ENCODE measurements at regions not wholly inside any gene's neighbourhood (a gene's known extent, or its start where the extent isn't known, plus 50 kb on each side); places are given as distances from the start of the nearest gene placed in this dataset.

DNA sequence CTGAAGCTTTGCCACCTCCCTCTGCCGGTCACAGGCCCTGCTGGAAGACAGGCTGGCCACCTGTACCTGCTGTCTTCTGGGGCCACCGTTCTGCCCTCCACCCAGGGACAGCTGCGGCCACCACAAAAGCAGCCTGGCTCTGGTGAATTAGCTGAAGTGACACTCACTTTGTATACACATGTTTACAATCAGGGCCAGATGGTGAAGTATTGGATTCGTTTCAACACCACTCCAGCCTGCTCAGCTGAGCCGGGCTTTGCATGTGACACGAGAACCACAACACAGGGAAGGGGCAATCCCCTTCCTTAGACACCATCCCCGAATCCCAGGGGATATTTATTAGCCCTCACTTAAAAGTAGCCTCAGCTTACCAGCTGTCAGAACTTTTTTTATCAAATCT lies 191.5 kb upstream of the RPL38 start:
- DNase-seq (ENCODE audit: low read depth in 2 of 2) = no peak

DNA sequence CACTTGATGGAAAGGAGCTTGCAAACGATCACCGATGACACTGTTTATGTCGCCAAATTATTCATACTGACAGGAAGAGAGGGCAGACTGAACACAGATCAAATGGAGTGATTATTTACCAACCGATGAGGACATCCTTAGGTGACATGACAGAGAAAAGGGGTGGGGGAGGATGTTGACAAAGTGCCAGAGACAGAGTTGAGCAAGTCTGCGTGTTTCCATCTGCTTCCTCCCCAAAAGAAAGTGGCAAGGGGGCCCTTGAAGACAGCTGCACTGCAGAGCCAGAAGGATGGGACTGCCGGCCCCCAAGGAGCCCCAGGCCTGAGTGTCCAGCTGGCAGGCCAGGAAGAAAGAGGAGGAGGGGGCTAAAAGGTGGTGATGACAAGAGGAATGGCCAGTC lies 191.0 kb upstream of the RPL38 start:
- DNase-seq (ENCODE audit: low read depth in 2 of 2) = peak in 1 of 2 donors; percentile 11

DNA sequence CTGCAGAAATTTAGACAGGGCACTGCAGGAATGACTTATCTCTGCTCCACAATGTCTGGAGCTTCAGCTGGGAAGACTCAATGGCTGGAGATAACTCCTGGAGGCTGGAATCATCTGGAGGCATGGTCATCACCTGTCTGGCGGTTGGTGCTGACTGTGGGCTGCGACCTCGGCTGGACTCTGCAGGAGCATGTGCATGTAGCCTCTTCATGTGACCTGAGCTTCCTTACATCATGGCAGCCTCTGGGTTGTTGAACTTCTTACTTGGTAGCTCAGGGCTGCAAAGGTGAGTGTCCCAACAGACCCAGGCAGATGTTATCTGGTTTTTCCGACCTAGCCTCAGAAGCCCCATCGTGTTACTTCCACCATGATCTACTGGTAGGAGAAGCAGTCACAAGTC lies 188.2 kb upstream of the RPL38 start:
- DNase-seq (ENCODE audit: low read depth in 2 of 2) = no peak

DNA sequence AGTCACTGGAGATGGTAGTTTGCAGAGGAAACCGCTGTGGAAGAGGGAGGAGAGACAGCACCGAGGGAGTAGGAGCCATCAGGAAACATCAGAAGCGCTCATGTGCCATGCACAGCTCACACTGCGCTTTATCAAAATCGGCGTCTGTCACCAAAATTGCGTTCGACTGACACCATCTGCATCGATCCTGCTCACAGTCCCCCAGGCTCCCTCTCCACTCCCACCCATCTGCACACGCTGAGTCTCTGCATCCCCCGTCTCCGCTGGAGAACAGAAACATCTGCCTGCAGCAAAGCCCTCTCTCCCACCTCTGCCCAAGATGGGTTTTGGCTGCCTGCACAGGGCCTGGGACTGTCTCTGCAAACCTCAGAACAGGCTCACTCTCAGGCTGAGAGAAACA lies 187.5 kb upstream of the RPL38 start:
- no peak for DNase-seq (ENCODE audit: low read depth in 2 of 2)

DNA sequence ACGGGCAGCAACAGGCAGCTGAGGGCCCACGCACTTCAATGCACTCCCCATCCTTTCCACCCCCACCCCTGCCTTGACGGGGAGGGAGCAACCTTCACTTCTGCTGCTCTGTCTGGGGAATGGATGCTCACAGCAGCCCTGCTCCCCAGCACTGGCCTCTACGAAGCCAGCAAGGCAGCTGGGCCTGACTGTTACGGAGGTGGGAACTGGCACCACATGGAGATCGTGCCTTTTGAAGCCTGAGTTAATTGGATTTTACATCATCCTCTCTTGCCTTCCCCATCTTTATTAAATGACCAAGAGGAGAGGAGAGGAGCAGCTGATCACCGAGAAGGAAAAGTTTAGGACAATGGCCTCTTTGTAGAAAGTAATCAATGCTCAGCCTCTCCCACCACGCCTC lies 187.0 kb upstream of the RPL38 start:
- no peak for DNase-seq (ENCODE audit: low read depth in 2 of 2)

DNA sequence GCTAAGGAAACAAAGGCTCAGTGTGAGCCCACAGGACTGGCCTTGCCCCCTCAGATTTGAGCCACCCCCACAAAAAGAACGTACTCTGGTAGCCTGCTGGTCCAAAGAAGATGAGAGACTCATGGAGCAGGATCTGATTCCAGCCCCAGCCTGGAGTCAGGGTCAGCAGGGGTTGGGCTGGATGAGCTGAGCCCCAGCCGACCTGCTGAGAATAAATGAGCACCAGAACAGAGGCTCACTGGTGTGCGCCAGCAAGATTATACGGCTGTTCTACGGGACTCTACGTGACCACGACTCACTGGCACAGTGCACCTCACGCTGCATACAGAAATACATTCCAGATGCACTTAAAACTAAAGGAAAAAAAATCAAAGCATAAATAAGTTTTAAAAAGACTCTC lies 186.0 kb upstream of the RPL38 start:
- DNase-seq (ENCODE audit: low read depth in 2 of 2) = no peak

DNA sequence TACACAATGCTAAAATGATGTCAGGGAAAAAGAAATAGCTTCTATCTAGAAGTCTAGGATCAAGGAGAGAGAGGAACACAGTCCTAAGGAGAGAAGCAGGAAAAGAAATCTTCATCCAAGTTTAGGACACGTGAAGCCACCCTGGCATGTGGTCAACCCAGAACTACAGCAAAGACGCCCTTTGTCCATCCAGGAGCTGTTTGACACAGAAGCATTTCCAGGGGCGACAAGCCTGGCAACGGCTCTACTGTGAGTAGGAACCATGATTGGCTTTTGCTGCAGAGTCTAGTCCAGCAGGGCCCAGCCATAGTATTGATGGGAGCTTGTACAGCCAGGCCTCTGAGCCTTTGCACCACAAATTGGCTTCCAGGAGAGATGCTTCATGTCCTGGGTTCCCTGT lies 185.4 kb upstream of the RPL38 start:
- no peak for DNase-seq (ENCODE audit: low read depth in 2 of 2)

DNA sequence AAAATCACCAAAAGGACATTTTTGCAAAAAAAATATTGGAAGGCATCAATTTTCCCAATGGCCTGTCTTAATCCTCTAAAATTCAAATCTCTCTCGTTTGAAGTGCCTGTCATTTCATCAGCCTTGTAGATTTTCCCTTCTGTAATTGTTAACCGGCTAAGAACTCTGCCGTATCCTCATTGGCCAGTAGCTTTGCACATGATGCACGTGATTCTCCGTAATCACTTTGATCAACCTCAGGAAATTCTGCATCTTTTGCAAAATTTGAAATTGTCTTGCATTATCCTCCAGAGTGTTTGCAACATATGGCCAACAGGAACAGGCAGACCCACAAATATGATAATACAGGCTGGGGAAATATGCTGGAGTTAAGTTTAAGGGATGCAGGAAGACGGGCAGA lies 184.2 kb upstream of the RPL38 start:
- DNase-seq (ENCODE audit: low read depth in 2 of 2) = no peak

DNA sequence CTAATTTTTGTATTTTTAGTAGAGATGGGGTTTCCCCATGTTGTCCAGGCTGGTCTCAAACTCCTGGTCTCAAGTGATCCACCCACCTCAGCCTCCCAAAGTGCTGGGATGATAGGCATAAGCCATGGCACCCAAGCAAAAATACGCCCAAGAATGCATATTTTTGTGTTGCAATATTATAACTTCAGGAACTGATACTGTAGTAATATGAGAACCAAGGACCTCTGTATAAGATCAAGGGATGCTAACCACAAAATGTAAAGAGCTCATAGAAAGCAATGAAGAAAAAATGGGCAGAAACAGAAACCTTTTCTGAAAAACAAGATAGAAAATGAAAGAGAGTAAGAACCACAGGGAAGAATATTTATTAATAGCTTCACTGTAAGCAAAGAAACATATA lies 183.6 kb upstream of the RPL38 start:
- DNase-seq (ENCODE audit: low read depth in 2 of 2) = no peak

DNA sequence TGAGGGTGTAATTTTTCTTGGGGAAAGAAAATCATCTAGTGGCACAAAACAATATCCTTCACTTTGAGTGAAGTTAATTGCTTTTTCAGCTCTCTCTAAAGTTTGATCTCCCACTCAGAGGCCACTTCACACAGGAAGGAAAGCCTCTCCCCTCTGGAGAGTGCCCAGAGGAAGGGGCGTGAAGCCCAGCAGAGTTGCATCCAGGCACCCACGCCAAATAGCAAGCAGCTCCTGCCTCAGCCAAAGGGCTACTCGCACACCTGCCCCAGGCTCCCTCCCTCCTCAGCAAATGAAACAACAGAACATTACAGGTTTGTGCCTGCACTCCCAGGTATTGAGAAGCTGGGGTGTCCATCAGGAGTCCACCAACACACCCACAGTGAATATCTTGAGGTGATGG lies 183.0 kb upstream of the RPL38 start:
- DNase-seq (ENCODE audit: low read depth in 2 of 2) = no peak

DNA sequence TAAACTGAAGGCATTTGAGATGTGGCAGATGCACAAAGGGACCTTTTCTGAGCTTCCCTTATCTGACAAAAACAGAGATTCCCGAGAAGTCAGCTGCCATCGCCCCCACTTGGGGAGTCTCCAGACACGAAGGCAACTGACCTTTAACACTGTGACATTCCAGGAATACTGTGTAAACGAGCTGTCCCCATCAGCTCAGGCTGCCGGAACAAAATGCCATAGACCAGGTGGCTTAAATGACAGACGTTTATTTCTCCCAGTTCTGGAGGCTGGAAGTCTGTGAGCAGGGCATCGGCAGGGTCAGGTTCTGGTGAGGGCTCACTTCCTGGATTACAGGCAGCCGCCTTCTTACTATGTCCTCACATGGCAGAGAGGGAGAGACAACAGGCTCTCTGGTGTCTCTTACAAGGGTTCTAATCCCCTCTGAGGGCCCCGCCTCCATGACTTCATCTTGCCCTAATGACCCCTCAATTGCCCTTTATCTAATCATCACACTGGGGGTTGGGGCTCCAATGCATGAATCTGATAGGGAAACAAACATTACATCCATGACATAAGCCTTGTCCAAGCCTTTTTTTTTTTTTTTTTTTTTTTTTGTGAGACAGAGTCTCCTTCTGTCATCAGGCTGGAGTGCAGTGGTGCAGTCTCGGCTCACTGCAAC lies 178.5 kb upstream of the RPL38 start:
- no peak for DNase-seq (ENCODE audit: low read depth in 2 of 2)

DNA sequence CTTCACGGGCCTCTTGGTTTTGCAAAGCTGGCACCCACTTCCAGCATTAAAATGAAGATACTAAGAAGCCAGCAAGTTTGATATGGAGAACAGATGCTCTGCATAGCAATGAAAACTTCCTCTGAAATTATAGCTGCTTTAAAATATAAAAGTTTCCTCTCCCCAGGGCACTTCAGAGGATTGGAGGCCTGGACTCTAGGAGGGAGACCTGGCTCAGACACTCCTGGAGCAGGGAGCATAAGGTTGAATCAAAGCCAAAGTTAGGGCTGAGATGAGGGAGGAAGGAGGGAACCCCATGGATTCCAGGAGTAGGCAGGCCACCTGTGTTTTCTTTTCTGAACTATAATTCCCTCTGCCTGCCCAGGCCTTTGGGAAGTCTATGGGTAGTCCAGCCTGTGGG lies 176.0 kb upstream of the RPL38 start:
- DNase-seq (ENCODE audit: low read depth in 2 of 2) = no peak

DNA sequence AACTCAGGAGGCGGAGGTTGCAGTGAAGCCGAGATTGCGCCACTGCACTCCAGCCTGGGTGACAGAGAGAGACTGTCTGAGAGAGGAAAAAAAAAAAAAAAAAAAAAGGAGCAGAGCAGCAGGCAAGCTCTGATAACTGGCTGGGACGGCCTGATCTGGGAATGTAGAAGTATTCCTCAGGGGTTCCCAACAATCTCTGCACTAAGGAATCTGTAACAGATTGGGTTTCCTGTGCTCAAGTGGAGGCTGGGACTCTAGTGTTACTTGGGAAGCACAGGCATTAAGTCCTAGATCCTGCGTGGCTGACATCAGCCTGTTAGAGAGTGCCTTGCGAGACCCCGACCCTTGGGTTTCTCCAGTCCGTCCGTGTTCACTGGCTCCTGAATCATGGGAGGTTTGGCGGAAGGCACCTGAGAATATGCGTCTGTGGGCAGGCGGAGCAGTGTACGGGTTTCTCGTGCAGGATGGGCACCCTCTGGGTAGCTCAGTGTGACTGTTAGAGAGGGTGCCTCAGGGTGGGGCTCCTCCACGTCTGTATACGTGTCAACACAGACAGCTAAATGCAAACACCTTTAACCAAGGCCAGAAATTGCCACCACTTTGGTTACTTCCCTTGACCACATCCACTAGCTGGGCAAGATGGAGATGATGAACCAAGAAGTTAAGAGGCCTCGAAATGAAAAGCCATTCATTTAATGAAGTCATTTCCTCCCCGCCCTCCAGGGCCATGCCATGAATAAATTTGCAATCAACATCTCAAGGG lies 174.9 kb upstream of the RPL38 start:
- no peak for DNase-seq (ENCODE audit: low read depth in 2 of 2)

DNA sequence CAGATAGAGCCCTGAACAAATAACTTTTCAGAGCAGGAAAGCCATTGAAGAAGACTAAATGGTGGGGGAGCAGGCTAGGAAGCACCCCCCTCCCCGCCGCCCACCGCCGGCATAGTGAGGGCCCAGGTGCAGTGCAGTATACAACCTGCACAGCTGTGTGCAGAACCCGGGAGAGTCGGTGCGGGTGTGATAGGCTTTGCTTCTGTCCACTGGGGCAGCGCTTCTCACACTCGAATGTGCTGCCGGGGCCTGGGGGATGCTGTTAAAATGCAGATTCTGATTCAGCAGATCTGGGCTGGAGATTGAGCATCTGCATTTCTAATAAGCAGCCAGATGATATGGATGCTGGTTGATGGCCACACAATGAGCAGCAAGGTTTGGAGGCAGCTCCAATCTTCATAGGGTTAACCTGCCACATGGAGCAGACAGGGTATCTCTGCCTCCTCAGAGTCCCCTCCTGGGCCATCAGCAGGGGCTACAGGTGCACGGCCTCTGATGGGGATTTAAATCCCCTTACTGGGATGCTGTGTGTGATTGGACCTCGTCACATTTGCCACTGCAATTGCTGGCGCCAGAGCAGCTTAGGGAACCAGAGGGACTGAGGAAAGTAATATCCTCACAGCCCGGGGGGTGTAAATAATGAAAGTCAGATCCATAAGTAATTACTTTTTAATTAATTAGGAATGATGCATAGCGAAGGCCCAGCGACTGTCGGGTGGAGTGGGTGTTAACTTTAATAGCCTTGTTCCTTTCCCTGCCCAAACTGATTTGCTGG lies 172.0 kb upstream of the RPL38 start:
- no peak for DNase-seq (ENCODE audit: low read depth in 2 of 2)

DNA sequence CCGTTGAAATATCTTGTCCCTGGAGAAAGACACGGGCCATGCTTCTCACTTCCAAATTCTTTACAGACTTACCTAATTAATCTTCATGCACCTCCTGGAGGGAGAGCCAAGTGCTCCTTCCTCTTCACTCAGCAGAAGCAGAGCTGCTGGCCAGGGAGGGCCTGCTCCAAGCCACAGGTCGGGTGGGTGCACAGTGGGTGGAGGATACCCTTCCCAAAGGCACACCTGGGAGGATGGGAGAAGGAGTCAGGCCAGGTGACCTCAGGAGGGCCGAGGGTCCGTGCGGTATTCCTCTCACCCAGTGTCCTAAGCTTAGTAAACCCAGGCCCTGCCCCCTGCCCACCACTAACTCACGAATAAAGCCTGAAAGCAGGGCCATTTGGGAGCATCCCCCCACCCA lies 171.3 kb upstream of the RPL38 start:
- no peak for DNase-seq (ENCODE audit: low read depth in 2 of 2)

DNA sequence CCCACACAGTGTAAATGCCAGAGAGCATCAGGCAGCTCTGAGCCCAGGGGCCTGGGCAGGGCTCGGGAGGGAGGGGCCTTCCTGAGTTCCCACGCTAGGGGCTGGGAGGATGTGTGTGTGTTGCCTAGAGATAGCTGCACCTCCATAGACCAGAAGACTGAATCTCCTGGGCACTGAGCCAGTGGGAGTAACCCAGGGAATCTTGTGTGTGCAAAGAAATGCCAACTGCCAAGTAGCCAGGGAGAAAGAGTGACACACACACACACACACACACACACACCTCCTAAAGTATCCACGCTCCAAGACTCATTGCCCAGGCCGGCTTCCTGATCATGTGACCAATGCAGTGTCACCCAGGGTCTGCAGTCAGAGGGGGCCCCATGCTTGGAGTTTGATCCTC lies 166.2 kb upstream of the RPL38 start:
- DNase-seq (ENCODE audit: low read depth in 2 of 2) = no peak

DNA sequence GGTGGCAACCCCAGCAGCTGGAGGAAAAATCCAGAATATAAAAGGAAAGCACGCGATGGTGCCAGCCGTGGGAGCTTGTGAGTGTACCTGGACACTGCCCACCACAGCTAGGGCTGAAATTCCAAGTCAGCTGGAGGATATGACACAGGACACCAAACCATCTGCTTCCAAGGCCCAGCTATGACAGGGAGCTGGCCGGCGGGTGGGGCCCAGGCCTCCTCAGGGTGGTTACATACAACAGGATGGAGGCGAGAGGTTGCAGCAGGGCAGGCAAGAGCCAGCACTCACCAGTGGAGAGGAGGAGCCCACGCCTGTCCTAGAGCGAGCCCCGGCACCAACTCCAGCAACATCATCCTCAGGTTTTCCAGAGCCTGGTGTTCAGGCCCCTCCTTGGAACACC lies 163.2 kb upstream of the RPL38 start:
- DNase-seq (ENCODE audit: low read depth in 2 of 2) = no peak

DNA sequence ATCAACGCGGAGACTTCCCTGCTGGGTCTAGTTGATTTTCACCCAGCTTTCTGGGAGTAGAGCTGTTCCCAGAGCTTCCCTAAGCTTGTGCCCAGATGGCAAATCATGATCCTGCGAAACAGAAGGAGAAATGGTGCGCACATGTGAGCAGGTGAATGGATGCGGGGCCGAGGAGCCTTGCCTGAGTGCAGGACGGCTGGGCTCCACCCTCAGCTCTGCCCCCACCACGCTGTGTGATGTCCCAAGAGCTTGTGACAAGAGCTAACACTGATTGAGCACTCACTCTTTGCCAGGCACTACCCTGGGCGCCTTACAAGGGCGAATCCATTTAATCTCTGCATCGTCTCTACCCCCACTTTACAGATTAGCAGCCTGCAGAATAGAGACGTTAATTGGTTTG lies 162.7 kb upstream of the RPL38 start:
- no peak for DNase-seq (ENCODE audit: low read depth in 2 of 2)

DNA sequence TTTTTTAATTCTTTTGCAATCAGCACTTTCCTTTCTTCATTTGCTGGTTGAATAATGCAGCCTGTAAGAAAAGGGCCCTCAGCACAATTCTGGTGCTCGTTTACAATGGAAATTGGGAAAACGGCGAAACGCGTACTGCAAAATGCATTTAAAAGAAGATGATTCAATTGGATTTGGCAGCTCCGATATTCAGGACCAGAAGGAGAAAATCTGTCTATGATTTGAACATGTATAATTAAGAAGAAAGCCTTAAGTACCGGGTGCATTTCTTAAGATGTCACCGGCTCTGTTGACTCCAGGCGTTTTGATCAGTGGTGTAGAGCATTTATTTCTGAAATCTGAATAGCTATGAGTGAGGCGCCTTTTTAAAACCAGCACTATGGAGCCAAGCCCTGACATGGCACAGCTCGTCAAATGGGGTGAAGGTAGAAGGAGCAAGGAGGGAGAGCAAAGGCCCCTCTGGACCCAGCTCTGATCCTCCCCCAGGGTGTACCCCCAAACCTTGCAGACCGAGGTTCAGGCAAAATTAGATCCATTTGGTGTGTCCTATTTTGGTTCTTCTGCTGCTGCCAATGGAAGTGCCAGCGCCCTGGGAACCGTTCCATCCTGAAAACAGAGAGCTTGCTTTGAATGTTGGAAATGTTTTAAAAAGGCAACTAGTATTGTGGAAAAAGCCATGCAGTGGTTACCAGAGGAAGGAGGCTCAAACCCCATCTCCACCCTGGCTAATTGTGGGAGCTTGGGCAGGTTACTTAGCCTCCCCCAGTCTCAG lies 161.4 kb upstream of the RPL38 start:
- no peak for DNase-seq (ENCODE audit: low read depth in 2 of 2)

DNA sequence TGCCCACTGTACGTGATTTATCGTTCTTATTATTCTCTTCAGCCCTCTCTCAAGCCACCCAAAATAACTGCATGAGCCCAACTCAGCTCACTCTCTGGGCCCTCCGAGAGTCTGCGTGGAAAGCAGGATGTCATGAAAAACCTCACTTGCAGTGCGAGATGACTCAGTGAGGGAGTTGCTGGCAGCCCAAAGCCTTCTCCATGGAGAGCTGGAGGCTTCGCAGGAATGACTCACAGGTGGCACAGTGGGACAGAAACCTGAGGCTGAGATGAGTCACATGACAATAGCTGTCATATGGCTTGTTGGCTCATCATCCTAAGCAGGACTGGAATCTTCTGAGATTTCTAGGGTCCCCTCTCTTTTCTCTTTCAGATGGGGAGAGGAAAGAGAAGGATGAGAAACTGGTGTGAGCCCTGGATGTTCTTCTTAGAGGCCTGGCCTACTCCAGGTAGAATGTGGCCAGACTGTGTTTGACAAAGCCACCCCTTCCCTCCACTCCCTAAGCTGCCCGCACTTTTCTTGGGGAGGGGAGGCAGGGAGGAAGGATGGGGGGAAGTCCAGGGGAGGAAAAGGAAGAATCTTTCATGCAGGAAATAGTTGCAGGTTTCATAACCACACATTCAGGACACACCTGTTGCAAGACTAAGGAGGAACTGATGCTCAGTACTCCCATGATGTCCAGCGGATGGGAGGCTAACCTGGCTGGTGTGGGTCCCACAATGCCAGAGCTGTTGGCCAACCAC lies 160.6 kb upstream of the RPL38 start:
- DNase-seq (ENCODE audit: low read depth in 2 of 2) = no peak

DNA sequence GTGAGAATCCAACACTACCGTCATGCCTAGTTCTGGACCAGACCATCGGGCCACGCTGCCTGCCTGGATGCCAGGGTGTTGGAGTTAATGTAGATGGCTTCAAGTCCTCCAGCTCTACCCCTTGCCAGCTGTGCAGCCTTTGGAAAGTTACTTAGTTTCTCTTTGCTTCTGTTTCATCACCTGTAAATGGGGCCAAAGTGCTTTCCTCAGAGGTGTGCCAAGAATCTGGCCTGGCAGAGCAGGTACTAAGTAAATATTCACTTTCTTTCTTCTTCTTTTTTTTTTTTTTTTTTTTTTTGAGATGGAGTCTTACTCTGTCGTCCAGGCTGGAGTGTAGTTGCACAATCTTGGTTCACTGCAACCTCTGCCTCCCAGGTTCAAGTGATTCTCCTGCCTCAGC lies 159.5 kb upstream of the RPL38 start:
- no peak for DNase-seq (ENCODE audit: low read depth in 2 of 2)

Measured in stimulated activated CD4-positive, alpha-beta T cell treated with anti-CD3 and anti-CD28 coated beads, Interleukin-1b, Interleukin-23, amount 100 ng/mL, for 1 hour (primary cell).